Posterior cingulate gyrus (tissue), 11 donors: ENCODE measurements at regions not wholly inside any gene's neighbourhood (a gene's known extent, or its start where the extent isn't known, plus 50 kb on each side); places are given as distances from the start of the nearest gene placed in this dataset.
"Not testable (repeated sequence)": the region's sequence is repeated elsewhere in the genome, so short reads cannot be mapped to it uniquely, and the experiment has no call there.

ENCODE experiments used
- DNase-seq, 10 donors: peaks; one replicate each; pipeline versions ENCODE4 v3.0.0 to v3.0.0-alpha.2; 2020 to 2021; ENCODE audit warnings: mixed read lengths in 3 of 10
- intact Hi-C: fragments of 100-400 bp; cut with DNase I; formaldehyde crosslinking; loops from one replicate; pipeline ENCODE4 v1.15.1; 2023

GRCh38 chr10:53547364-53547763 lies 774.8 kb upstream of the MBL2 start:
- intact Hi-C loops: no loop called here
- DNase-seq: no peak

GRCh38 chr10:53543410-53543809 lies 770.8 kb upstream of the MBL2 start:
- intact Hi-C loops: no loop called here

GRCh38 chr10:53537508-53537907 lies 764.9 kb upstream of the MBL2 start:
- intact Hi-C loops: no loop called here
- no peak for DNase-seq

More at GRCh38 chr10:53543410-53543809, 770.8 kb upstream of the MBL2 start:
- no peak for DNase-seq

GRCh38 chr10:53536322-53536721 lies 763.7 kb upstream of the MBL2 start:
- intact Hi-C loops: no loop called here
- DNase-seq: no peak

GRCh38 chr10:53534428-53534827 lies 761.8 kb upstream of the MBL2 start:
- DNase-seq: no peak
- intact Hi-C loops: no loop called here

- intact Hi-C loops: no loop called here
- DNase-seq: no peak
Measured at GRCh38 chr10:53528974-53529373, 756.4 kb upstream of the MBL2 start.

- DNase-seq: no peak
- intact Hi-C loops: no loop called here
Measured at GRCh38 chr10:53521046-53521445, 748.5 kb upstream of the MBL2 start.

- no peak for DNase-seq
- intact Hi-C loops: no loop called here
Measured at GRCh38 chr10:53508197-53508596, 735.6 kb upstream of the MBL2 start.

- DNase-seq, intact Hi-C loops: not testable (repeated sequence)
Measured at GRCh38 chr10:53504492-53504891, 731.9 kb upstream of the MBL2 start.

GRCh38 chr10:53491774-53492173 lies 719.2 kb upstream of the MBL2 start:
- no peak for DNase-seq
- intact Hi-C loops: no loop called here

GRCh38 chr10:53490553-53490952 lies 718.0 kb upstream of the MBL2 start:
- intact Hi-C loops: no loop called here
- DNase-seq: no peak

GRCh38 chr10:53489335-53490182 lies 717.0 kb upstream of the MBL2 start:
- intact Hi-C loops: no loop called here
- no peak for DNase-seq

- intact Hi-C loops: no loop called here
- DNase-seq: peak in 1 of 10 donors; percentile 52
Measured at GRCh38 chr10:53487019-53487983, 714.7 kb upstream of the MBL2 start.

- intact Hi-C loops: not testable (repeated sequence)
Measured at GRCh38 chr10:53485422-53485821, 712.8 kb upstream of the MBL2 start.

GRCh38 chr10:53479365-53479764 lies 706.8 kb upstream of the MBL2 start:
- intact Hi-C loops: no loop called here
- no peak for DNase-seq

More at GRCh38 chr10:53485422-53485821, 712.8 kb upstream of the MBL2 start:
- DNase-seq: not testable (repeated sequence)

GRCh38 chr10:53477313-53477675 lies 704.7 kb upstream of the MBL2 start:
- intact Hi-C loops: no loop called here
- no peak for DNase-seq

- intact Hi-C loops: no loop called here
- no peak for DNase-seq
Measured at GRCh38 chr10:53476650-53477312, 704.2 kb upstream of the MBL2 start.

GRCh38 chr10:53469383-53469782 lies 696.8 kb upstream of the MBL2 start:
- no peak for DNase-seq
- intact Hi-C loops: no loop called here

GRCh38 chr10:53463539-53463938 lies 691.0 kb upstream of the MBL2 start:
- DNase-seq: no peak
- intact Hi-C loops: no loop called here

GRCh38 chr10:53458007-53458406 lies 685.4 kb upstream of the MBL2 start:
- DNase-seq: no peak
- intact Hi-C loops: no loop called here

GRCh38 chr10:53453196-53453595 lies 680.6 kb upstream of the MBL2 start:
- no peak for DNase-seq
- intact Hi-C loops: no loop called here
